Activated CD4-positive, alpha-beta T cell treated with anti-CD3 and anti-CD28 coated beads for 48 hours (primary cell): ENCODE measurements at regions not wholly inside any gene's neighbourhood (a gene's known extent, or its start where the extent isn't known, plus 50 kb on each side); places are given as distances from the start of the nearest gene placed in this dataset.

Source experiments
- DNase-seq: peaks from one replicate; pipeline ENCODE4 v3.0.0-alpha.2; 2020

- DNase-seq, result no peak
These were observed 107.0 kb downstream of the DDIT4L start for GRCh38 chr4:100083289-100083688.

- no peak for DNase-seq
These were observed 107.4 kb downstream of the DDIT4L start for GRCh38 chr4:100082852-100083251.

- DNase-seq, result no peak
These were observed 108.8 kb downstream of the DDIT4L start for GRCh38 chr4:100081491-100081890.

GRCh38 chr4:100079264-100079663, 111.0 kb downstream of the DDIT4L start:
- DNase-seq, result no peak

GRCh38 chr4:100076753-100077152, 113.5 kb downstream of the DDIT4L start:
- DNase-seq, result peak; percentile 20

GRCh38 chr4:100075486-100076270, 114.6 kb downstream of the DDIT4L start:
- DNase-seq, result no peak

- no peak for DNase-seq
These were observed 115.2 kb downstream of the DDIT4L start for GRCh38 chr4:100075056-100075455.

GRCh38 chr4:100071506-100071905, 118.8 kb downstream of the DDIT4L start:
- DNase-seq, result no peak

- DNase-seq, result no peak
These were observed 119.4 kb downstream of the DDIT4L start for GRCh38 chr4:100070868-100071267.

- no peak for DNase-seq
These were observed 119.1 kb upstream of the H2AZ1 start for GRCh38 chr4:100069207-100069606.

- no peak for DNase-seq
These were observed 117.2 kb upstream of the H2AZ1 start for GRCh38 chr4:100067255-100067654.

GRCh38 chr4:100063355-100063754, 113.3 kb upstream of the H2AZ1 start:
- DNase-seq, result no peak

- no peak for DNase-seq
These were observed 112.8 kb upstream of the H2AZ1 start for GRCh38 chr4:100062921-100063320.

- DNase-seq, result no peak
These were observed 111.8 kb upstream of the H2AZ1 start for GRCh38 chr4:100061835-100062234.

GRCh38 chr4:100060765-100061416, 110.8 kb upstream of the H2AZ1 start:
- no peak for DNase-seq

- DNase-seq, result no peak
These were observed 109.4 kb upstream of the H2AZ1 start for GRCh38 chr4:100059467-100059866.

GRCh38 chr4:100056701-100057100, 106.6 kb upstream of the H2AZ1 start:
- no peak for DNase-seq

- no peak for DNase-seq
These were observed 104.0 kb upstream of the H2AZ1 start for GRCh38 chr4:100054071-100054470.

- no peak for DNase-seq
These were observed 99.8 kb upstream of the H2AZ1 start for GRCh38 chr4:100049872-100050271.

- DNase-seq, result no peak
These were observed 92.6 kb upstream of the H2AZ1 start for GRCh38 chr4:100042711-100043110.

- no peak for DNase-seq
These were observed 92.2 kb upstream of the H2AZ1 start for GRCh38 chr4:100042235-100042634.

GRCh38 chr4:100041646-100042045, 91.6 kb upstream of the H2AZ1 start:
- DNase-seq, result no peak

GRCh38 chr4:100034023-100034664, 84.1 kb upstream of the H2AZ1 start:
- no peak for DNase-seq

- DNase-seq, result no peak
These were observed 76.0 kb upstream of the H2AZ1 start for GRCh38 chr4:100026066-100026465.
